ENCODE measurements at regions not wholly inside any gene's neighbourhood (a gene's known extent, or its start where the extent isn't known, plus 50 kb on each side); places are given as distances from the start of the nearest gene placed in this dataset.

GRCh38 chr7:71015252-71015900, 116.6 kb upstream of the GALNT17 start:
- no peak for TF ChIP-seq MAX (IDR thresholded peaks at IDR 0.05)
- no peak for TF ChIP-seq RAD21 (IDR thresholded peaks at IDR 0.05; ENCODE audit: low read depth)
- TF ChIP-seq REST (IDR thresholded peaks at IDR 0.05; ENCODE audit: low read depth), result no peak
- TF ChIP-seq CREB1 (IDR thresholded peaks at IDR 0.05; ENCODE audit: low read depth), result no peak
- no peak for TF ChIP-seq TCF12 (IDR thresholded peaks at IDR 0.05; ENCODE audit: low read depth)
- TF ChIP-seq EP300 (IDR thresholded peaks at IDR 0.05; ENCODE audit: borderline replicate concordance), result no peak
- no peak for TF ChIP-seq FOXM1 (IDR thresholded peaks at IDR 0.05; ENCODE audit: borderline replicate concordance, low read depth)
- TF ChIP-seq CEBPB (IDR thresholded peaks at IDR 0.05), result no peak
- no peak for TF ChIP-seq YY1 (IDR thresholded peaks at IDR 0.05; ENCODE audit: low read depth)
- no peak for TF ChIP-seq TAF1 (IDR thresholded peaks at IDR 0.05; ENCODE audit: low read depth)
- TF ChIP-seq USF1 (IDR thresholded peaks at IDR 0.05), result no peak
- TF ChIP-seq EGR1 (IDR thresholded peaks at IDR 0.05), result no peak
- no peak for TF ChIP-seq NFIC (IDR thresholded peaks at IDR 0.05)
- no peak for TF ChIP-seq ZBTB7A (IDR thresholded peaks at IDR 0.05; ENCODE audit: low read depth)
- no peak for TF ChIP-seq TEAD4 (IDR thresholded peaks at IDR 0.05)

- TF ChIP-seq CEBPB (IDR thresholded peaks at IDR 0.05) (no peak), REST (IDR thresholded peaks at IDR 0.05; ENCODE audit: low read depth) (no peak), TEAD4 (IDR thresholded peaks at IDR 0.05) (no peak), RAD21 (IDR thresholded peaks at IDR 0.05; ENCODE audit: low read depth) (no peak), NFIC (IDR thresholded peaks at IDR 0.05) (no peak), MAX (IDR thresholded peaks at IDR 0.05) (no peak), YY1 (IDR thresholded peaks at IDR 0.05; ENCODE audit: low read depth) (no peak), USF1 (IDR thresholded peaks at IDR 0.05) (no peak), TCF12 (IDR thresholded peaks at IDR 0.05; ENCODE audit: low read depth) (no peak), EP300 (IDR thresholded peaks at IDR 0.05; ENCODE audit: borderline replicate concordance) (no peak), EGR1 (IDR thresholded peaks at IDR 0.05) (no peak), FOXM1 (IDR thresholded peaks at IDR 0.05; ENCODE audit: borderline replicate concordance, low read depth) (no peak), CREB1 (IDR thresholded peaks at IDR 0.05; ENCODE audit: low read depth) (no peak), ZBTB7A (IDR thresholded peaks at IDR 0.05; ENCODE audit: low read depth) (no peak), TAF1 (IDR thresholded peaks at IDR 0.05; ENCODE audit: low read depth) (no peak)
Measured at GRCh38 chr7:71016401-71016800, 115.5 kb upstream of the GALNT17 start.

GRCh38 chr7:71017602-71018001, 114.3 kb upstream of the GALNT17 start:
- TF ChIP-seq CREB1 (IDR thresholded peaks at IDR 0.05; ENCODE audit: low read depth) (no peak), TEAD4 (IDR thresholded peaks at IDR 0.05) (no peak), EGR1 (IDR thresholded peaks at IDR 0.05) (no peak), EP300 (IDR thresholded peaks at IDR 0.05; ENCODE audit: borderline replicate concordance) (no peak), USF1 (IDR thresholded peaks at IDR 0.05) (no peak)

- TF ChIP-seq TAF1 (IDR thresholded peaks at IDR 0.05; ENCODE audit: low read depth) (no peak), YY1 (IDR thresholded peaks at IDR 0.05; ENCODE audit: low read depth) (no peak)
Measured at GRCh38 chr7:71019706-71020105, 112.2 kb upstream of the GALNT17 start.

GRCh38 chr7:71021131-71021530, 110.8 kb upstream of the GALNT17 start:
- no peak for TF ChIP-seq CEBPB (IDR thresholded peaks at IDR 0.05)
- no peak for TF ChIP-seq TEAD4 (IDR thresholded peaks at IDR 0.05)
- no peak for TF ChIP-seq EP300 (IDR thresholded peaks at IDR 0.05; ENCODE audit: borderline replicate concordance)
- TF ChIP-seq ZBTB7A (IDR thresholded peaks at IDR 0.05; ENCODE audit: low read depth), result no peak
- TF ChIP-seq FOXM1 (IDR thresholded peaks at IDR 0.05; ENCODE audit: borderline replicate concordance, low read depth), result no peak
- no peak for TF ChIP-seq NFIC (IDR thresholded peaks at IDR 0.05)
- TF ChIP-seq CREB1 (IDR thresholded peaks at IDR 0.05; ENCODE audit: low read depth), result no peak
- no peak for TF ChIP-seq TCF12 (IDR thresholded peaks at IDR 0.05; ENCODE audit: low read depth)
- no peak for TF ChIP-seq USF1 (IDR thresholded peaks at IDR 0.05)
- no peak for TF ChIP-seq YY1 (IDR thresholded peaks at IDR 0.05; ENCODE audit: low read depth)
- TF ChIP-seq RAD21 (IDR thresholded peaks at IDR 0.05; ENCODE audit: low read depth), result no peak
- TF ChIP-seq TAF1 (IDR thresholded peaks at IDR 0.05; ENCODE audit: low read depth), result no peak
- TF ChIP-seq REST (IDR thresholded peaks at IDR 0.05; ENCODE audit: low read depth), result no peak
- TF ChIP-seq MAX (IDR thresholded peaks at IDR 0.05), result no peak
- no peak for TF ChIP-seq EGR1 (IDR thresholded peaks at IDR 0.05)

All from Ishikawa (cell line).